NCI-H524 (cell line): ENCODE measurements at regions not wholly inside any gene's neighbourhood (a gene's known extent, or its start where the extent isn't known, plus 50 kb on each side); places are given as distances from the start of the nearest gene placed in this dataset.
"Not testable (repeated sequence)": the region's sequence is repeated elsewhere in the genome, so short reads cannot be mapped to it uniquely, and the experiment has no call there.

Experiments
- DNase-seq, 2 experiments: peaks; one replicate each; lab custom pipeline; 2025; lab: John Stamatoyannopoulos, UW

- no peak for DNase-seq
Observed at GRCh38 chr9:81074221-81074620, 615.1 kb downstream of the TLE1 start.

- no peak for DNase-seq
Observed at GRCh38 chr9:81073821-81074220, 615.5 kb downstream of the TLE1 start.

DNA sequence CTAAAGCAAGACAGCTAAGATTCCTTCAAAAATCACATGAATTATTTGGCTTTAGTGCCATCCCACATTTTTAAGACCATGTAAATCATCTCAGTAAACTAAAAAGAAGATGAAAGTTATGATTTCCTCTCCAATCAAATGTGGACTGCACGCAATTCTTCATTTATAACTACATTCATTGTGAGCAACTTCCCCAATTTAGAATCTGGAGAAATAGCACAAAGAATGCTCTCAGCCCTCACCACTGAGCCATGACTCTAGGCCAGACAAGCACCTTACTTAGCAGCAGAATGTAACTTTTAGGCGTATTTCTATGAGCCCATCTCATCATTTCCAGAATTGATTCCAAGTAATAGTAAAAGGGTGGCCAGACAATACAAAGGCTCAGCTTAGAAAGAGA is 616.6 kb downstream of the TLE1 start:
- DNase-seq, result no peak

DNA sequence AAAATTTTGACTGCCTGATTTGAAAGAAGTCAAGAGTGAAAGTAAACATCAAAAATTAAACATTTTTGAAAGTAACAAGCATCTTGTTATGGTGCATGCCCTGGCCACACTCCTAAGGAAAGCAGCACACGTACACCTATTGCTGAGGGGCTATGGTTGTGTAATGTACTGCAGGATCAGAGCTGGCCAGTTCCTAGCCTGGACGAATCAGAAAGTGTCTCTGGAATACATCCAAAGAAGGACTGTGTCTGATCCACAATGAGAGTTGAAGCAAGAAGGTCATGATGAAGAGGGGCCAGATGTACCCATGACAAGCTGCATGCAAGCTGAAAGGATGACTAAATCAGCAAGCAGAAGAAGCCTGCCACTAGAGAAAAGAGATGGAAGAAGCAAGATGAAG is 618.2 kb downstream of the TLE1 start:
- DNase-seq, result no peak

- no peak for DNase-seq
Observed at GRCh38 chr9:81070689-81071088, 618.7 kb downstream of the TLE1 start.

DNA sequence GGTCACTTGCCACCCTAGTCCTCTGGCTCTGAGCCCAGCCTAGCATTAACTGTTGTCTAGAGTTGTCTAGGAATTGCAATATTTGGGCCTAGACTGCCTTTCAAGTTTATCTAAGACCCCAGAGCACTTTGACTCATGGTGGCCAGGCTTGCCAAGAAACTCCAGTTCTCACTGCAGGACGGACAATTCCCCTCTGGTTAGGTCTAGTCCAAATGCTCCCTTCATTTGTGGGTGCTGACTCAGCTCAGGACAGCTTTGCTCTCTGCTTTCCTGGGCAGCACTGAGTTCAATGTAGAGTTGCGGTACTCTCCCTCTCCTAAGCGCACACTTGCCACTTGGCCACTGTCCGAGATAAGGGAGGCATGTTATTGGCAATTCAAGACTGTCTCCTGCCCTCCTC is 619.4 kb downstream of the TLE1 start:
- DNase-seq, result no peak

- DNase-seq, result no peak
Observed at GRCh38 chr9:81069038-81069795, 620.1 kb downstream of the TLE1 start.

DNA sequence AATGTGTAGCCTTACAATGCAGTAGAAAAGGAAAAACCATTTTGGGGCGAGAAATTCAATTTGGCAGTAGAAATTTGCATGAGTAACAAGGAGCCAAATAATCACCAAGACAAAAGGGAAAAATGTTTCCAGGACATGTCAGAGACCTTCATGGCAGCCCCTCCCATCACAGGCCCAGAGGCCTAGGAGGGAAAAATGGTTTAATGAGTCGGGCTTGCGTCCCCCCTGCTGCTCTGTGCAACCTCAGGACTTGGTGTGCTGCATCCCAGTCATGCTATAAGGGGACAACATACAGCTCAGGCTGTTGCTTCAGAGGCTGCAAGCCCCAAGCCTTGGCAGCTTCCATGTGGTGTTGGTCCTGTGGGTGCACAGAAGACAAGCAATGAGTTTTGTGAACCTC is 626.4 kb downstream of the TLE1 start:
- DNase-seq, result not testable (repeated sequence)

GRCh38 chr9:81058782-81059181 is 630.6 kb downstream of the TLE1 start:
- DNase-seq, result no peak

GRCh38 chr9:81053298-81054025 is 635.9 kb downstream of the TLE1 start:
- DNase-seq, result no peak

DNA sequence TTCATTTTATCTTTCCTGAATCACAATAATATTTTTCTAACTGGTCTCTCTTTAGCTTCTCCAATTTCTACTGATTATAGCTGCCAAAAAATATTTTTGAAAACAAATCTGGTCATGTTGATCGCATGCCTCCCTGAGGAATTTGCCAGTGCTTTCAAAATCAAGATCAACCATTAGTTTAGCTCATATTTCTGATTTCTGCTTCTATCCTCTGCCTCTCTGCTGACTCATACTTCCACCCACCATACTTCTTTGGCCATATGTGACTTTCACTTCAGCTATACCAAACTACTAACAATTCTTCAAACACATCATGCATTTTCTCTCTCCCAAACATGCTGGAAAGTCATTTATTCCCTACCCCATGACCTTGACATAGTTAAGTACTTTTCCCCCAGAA is 636.5 kb downstream of the TLE1 start:
- no peak for DNase-seq

GRCh38 chr9:81047280-81047679 is 642.1 kb downstream of the TLE1 start:
- DNase-seq, result no peak

DNA sequence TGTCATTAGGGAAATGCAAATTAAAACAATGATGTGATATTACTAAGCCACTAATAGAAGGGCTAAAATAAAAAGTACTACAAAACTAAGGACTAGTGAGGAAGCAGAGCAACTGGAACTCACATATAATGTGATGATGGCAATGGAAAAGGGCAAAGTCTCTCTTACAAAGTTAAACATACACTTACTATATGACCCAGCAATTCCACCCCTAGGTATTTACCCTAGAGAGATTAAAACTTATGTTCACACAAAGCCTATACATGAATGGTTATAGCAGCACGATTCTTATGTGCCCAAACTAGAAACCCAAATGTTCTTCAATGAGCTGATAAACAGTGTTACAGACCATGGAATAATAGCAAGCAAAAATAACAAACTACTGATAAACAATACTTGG is 643.7 kb downstream of the TLE1 start:
- no peak for DNase-seq

GRCh38 chr9:81037889-81038288 is 651.5 kb downstream of the TLE1 start:
- no peak for DNase-seq

DNA sequence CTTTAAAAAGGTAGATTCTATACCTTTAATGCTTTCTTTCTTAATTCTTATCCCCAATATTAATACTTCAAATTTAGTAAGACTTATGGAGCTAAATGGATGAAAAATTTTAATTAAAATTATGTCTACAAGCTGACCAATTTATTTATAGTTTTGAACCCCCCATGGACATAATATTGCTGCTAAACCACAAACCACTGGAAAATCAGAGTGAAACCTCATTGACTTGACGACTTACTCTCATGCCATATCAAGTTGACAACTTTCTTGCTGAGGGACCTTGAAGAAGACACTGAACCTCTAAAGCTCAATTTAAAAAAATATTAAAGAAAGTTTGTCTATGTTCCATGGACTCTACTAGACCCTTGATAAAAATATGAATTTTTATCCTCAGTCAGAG is 653.7 kb downstream of the TLE1 start:
- DNase-seq, result no peak

GRCh38 chr9:81035171-81035570 is 654.2 kb downstream of the TLE1 start:
- DNase-seq, result no peak

DNA sequence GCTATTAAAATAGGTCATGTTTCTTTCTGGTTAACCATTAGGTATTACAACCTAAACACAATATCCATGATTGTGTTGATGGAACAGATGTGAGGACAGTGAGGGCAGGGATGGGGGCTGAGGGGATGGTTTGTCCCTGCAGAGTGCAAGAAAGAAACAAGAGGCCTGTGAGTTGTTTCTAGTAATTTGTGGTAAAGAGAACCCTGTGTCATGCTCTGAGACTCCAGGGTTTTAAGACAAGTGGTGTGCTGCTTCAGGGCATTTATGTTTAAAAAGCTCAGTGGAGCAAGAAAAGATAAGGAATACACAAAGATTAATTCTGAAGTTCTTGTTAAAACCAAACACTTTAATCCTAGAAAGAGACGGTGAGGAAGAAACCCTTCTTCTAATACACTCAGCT is 656.5 kb downstream of the TLE1 start:
- DNase-seq, result no peak

- no peak for DNase-seq
Observed at GRCh38 chr9:81032030-81032572, 657.2 kb downstream of the TLE1 start.

- DNase-seq, result no peak
Observed at GRCh38 chr9:81031422-81032029, 657.8 kb downstream of the TLE1 start.

- no peak for DNase-seq
Observed at GRCh38 chr9:81030027-81030426, 659.3 kb downstream of the TLE1 start.

GRCh38 chr9:81028504-81028903 is 660.8 kb downstream of the TLE1 start:
- no peak for DNase-seq

- no peak for DNase-seq
Observed at GRCh38 chr9:81022177-81022576, 667.2 kb downstream of the TLE1 start.

DNA sequence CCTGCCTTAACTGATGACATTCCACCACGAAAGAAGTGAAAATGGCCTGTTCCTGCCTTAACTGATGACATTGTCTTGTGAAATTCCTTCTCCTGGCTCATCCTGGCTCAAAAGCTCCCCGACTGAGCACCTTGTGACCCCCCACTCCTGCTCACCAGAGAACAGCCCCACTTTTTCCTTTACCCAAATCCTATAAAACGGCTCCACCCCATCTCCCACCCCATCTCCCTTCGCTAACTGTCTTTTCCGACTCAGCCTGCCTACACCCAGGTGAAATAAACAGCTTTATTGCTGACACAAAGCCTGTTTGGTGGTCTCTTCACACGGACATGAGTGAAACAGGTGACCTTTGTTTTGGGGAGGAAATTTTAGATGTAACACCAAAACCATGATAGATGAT is 674.4 kb downstream of the TLE1 start:
- DNase-seq, result not testable (repeated sequence)
